ENCODE measurements at regions not wholly inside any gene's neighbourhood (a gene's known extent, or its start where the extent isn't known, plus 50 kb on each side); places are given as distances from the start of the nearest gene placed in this dataset.
A peak's percentile ranks its signal among the peaks of the same experiment; 100 is the strongest.
"Not testable (repeated sequence)": the region's sequence is repeated elsewhere in the genome, so short reads cannot be mapped to it uniquely, and the experiment has no call there.

DNA sequence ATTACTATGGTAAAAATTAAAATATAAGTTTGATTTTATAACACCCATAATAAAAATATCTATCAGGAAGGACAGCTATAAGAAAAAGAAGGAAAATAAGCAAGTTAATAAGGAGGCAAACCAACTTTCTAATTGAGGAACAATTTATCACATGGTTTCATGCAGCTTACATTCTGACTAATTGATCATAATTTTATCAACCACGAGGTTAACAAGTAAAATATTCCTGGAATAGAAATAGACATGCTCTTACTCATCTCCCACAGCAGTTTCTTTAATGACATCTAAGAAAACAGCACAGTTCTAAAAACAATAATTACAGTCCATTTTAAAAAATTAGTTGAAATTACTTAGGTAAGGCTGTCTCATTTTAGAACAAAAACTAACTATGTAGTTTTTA lies 130.8 kb upstream of the KRR1 start:
- DNase-seq (ENCODE audit: low spot score), result no peak

DNA sequence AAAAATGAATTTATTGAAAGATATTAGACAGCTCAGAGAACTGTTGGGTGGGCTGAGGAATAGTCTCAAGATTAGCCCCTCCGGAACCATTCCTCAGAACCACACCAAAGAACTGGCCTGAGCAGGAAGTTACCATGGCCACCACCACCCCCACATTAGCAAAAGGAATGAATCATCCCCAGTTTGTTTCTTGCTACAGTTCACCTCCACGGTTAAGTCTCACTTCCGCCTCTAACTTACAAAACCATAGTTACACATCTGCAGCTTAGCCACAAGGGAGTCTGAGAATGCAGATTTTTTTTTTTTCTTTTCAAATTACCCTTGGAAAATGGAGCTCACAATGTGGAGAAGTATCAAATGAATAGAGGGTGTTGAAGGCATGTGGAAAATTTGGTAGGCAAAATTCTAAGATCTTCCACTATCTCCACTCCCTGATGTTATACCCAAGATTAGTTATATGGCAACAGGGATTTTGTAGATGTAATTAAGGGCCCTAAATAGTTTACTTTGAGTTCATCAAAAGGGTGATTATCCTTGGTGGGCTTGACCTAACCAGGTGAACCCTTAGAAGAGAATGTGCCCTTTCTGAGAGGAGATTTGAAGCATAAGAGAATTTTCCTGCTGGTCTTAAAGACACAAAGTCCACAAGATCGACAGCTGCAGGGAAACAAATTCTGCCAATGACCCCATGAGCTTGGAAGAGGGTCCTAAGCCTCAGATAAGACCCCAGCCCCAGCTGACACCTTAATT lies 129.8 kb upstream of the KRR1 start:
- peak; percentile 48 for DNase-seq (ENCODE audit: low spot score)

DNA sequence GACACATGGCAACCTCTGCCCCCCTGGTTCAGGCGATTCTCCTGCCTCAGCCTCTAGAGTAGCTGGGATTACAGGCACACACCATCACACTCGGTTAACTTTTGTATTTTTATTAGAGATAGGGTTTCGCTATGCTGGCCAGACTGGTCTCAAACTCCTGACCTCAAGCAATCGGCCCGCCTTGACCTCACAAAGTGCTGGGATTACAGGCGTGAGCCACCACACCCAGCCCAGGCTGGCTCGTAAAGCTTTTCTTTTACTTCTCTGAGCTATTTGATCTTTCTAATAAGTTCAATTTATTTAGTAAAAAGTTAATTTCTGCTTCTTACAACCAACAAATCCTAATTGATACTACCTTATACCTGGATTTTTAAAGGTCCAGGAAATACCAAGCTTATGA lies 127.4 kb upstream of the KRR1 start:
- no peak for DNase-seq (ENCODE audit: low spot score)

DNA sequence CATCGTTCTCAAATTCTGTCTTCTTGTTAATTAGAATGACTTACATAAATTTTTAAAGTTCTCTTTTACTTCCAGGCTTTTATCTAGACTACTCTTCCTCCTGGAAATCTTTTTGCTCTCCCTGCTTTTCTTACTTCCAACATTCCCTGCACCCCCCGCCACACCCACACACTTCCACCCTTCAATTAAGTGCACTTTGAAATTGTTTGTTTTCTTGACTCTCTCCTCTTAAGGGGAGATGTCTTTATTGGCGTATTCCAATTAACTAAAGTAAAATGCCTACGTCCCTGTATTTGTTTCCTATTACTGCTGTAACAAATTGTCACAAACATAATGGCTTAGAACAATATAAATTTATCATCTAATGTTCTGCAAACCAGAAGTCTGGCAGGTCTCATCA lies 125.2 kb upstream of the KRR1 start:
- DNase-seq (ENCODE audit: low spot score), result no peak

DNA sequence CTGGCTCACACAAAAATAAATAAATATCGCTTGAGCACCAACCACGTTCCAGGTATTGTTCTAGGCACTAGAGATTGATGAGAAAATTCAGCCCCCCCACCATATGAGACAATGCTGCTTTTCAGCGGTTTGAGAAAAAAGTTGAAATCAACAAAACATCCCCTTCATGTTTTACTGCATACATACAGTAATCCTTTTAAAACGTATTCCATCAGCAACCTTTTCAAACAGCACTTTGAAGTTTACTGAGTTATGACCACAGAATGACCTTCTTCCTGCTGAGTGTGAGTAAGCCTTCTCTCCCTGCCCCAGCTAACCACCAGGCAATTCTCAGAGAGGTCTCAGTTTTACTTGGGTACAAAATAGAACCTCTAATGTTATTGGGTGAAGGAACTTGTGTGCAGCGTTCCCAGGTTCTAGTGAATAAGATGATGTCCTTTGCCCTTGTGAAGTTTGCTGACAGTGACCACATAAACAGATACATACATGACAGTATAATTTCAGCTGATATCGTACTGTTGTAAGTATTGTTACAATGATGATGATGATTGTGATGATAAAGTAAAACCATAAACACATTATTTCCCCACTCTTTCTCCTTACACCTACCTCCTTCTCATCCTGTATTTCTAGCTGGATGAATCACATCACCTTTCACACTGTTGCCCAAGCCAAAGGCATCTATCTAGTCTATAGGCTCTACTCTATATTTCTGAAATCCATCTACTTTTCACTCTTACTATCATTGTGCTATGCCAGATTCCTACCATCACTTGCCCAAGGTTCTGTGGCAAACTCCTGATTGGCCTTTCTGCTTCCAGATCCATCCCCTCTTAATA lies 124.4 kb upstream of the KRR1 start:
- DNase-seq (ENCODE audit: low spot score), result no peak

DNA sequence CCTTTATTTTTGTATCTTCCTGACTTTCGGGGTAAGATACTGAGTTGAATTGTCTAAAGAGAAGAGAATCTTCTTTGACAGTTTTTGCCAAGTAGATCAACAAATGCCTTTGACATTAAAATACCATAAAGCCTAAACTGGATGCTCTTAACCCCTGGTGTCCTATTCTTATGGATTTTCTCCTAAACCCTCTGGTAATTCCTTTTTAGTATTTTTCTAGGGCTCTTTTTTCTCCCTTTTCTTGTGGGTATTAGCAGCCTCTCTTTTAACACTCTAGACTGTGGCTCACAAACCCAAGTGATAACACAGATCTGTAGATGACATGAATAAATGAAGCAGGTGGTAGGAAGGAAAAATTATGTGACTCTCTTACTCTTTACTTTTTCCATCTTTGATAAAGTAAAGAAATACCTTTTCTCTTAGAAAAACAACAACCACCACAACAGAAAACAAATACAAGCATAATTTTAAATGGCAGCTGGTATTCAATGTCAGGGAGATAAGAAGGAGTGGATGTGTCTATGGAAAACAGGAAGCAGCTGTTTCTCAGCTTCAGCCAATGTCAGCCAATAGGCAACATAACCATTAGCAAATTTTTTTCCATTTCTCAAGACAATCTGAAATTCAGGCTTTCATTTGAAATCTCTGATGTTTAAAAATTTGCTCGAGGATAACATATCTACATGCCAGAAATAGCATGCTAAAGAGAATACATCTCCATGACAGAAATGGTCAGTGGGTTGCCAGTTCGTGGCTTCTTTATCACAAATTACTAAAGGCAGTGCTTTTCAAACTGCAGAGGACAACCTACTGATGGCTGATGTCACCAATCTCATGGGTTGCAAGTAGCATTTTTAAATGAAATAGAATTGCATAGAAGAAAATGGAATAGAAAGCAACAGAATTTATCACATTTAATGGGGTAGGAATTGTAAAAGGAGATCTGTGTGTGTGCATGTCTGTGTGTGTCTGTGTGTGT lies 123.1 kb upstream of the KRR1 start:
- no peak for DNase-seq (ENCODE audit: low spot score)

DNA sequence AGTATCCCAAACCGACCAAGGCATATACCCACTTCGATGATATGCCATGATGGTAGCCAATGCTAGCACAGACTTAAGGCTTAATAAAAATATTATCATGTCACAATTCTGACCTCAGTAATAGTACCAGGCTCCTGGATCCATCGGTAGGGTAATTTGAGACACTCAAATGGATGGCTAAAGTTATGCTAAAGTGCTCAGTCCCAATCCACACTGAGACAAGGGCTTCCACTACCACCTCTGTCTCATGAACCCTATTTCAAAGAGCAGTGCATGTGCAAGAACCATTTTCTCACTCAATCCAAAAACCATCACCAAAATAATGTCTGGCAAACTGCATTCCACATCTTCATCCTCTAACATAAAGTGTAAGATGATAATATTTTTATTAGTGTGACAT lies 122.4 kb upstream of the KRR1 start:
- DNase-seq (ENCODE audit: low spot score), result no peak

DNA sequence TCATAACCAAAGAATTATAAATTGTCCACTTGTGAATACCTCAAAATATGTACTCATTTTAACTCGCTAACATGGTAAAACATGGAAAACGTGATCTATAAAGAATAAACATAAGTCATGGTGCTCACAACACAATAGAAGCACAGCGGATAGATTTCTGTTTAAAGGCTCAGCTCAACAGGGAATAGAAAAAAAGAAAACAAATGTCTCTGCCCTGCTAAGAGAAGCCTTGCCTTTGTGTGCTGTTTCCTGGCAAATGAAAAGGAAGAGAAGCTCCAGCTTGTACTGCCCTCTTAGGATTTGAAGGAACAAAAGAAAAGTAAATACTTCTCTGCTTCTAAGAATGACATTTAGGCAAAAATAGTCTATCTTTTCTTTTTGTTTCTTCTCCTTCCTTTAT lies 121.0 kb upstream of the KRR1 start:
- no peak for DNase-seq (ENCODE audit: low spot score)

DNA sequence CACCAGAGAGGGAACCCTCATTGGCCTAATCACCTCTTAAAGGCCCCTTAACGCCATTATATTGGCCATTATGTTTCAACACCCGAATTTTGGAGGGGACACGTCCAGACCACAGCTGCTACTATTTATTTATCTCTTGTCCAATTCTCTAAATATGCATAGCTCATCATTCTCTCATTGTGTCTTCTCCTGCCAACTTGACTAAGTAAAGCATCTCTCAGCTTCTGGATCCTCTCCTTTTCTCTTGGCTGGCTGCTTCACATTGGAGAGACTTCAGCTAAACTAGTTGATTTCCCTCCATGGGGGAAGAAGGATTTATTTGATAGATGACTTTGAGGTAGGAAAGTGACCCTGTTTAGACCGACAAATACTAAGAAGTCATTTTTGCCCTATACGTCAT lies 120.4 kb upstream of the KRR1 start:
- no peak for DNase-seq (ENCODE audit: low spot score)

DNA sequence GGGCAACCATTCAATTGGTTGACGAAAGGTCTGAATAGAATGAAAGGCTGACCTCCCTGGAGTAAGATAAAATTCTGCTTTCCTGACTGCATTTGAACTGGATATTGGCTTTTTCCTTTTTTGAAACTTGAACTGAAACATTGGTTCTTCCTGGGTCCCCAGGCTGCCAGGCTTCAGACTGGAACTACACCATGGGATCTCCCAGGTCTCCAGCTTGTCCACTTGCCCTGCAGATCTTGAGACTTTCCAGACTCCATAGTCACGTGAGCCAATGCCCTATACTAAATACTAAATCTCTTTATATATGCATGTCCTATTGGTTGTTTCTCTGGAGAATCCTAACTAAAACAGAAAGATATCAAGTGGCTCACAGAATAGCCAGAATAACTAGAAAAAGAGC lies 118.7 kb upstream of the KRR1 start:
- no peak for DNase-seq (ENCODE audit: low spot score)

DNA sequence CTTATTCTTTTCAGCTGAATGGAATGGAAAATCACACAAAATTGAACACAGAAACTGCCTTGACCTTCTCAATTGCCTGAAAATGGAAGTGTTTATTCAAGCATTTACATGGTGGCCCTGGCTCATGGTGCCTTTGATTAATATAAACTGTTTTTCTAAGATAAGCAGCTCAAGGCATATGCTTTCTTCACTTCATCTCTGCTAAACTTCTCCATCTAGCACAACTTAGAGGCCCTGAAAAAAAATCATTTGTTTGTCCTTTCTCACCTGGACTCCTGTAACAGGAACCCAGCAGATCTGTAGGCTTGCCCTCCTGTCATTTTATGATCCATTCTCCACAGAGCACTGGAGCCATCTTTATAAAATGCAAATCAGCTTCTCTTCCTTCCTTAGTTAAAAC lies 117.5 kb upstream of the KRR1 start:
- no peak for DNase-seq (ENCODE audit: low spot score)

DNA sequence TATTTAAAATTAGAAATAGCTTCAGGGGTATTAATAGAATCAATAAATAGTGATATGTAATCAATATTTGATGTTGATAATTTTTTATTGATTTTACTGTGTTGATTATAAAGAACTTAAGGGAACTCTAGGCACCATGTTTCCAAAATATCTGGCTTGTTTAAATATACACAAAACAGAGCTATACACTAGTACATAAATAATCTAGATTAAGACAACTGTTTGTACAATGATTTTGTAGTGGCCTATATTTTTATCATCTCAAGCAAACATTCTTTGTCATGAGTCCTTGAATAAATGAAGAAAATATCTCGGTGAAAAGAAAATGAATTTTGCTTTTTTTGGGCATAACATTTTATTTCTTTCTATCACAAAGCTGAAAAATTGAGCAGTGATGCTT lies 117.1 kb upstream of the KRR1 start:
- DNase-seq (ENCODE audit: low spot score), result no peak

DNA sequence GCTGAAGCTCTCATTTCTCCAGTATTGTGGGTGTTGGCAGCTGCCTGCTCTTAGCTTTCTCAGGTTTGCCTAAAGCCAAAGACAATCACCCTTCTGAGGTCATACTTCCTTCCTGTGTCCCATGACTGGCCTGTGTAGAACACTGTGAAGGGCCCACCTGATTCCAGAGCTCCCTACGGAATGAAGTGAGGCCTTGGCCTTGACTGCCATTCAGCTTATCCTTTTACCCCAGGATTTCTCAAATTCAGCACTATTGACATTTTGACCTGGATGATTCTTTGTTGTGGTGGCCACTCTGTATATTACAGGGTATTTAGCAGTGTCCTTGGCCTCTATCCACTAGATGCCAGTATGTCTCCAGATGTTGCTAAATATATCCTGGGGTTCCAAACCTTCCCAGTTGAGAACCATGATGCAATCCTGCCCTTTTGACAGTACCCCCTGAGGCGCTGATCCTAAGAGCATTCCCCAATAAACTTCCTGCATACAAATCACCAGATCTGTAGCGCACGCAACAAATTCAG lies 112.3 kb upstream of the KRR1 start:
- DNase-seq (ENCODE audit: low spot score), result no peak

DNA sequence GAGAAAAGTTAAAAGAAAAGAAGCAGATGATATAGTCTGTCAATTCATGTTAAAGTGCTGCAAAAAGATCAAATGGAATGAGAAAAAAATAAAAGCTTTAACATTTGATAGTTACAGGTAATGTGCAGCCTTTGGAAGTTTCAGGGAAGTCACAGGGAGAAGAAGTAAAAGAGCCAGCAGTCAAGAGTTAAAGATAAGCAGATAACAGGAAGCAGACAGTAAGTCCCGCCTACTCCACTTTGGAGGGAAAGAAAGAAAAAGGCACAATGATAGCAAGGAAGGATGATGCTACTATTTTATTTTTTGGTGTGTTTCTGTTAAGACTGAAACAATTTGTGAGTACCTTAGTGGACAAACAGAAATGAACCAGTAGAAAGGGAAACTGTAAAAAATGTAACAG lies 111.1 kb upstream of the KRR1 start:
- DNase-seq (ENCODE audit: low spot score), result no peak

DNA sequence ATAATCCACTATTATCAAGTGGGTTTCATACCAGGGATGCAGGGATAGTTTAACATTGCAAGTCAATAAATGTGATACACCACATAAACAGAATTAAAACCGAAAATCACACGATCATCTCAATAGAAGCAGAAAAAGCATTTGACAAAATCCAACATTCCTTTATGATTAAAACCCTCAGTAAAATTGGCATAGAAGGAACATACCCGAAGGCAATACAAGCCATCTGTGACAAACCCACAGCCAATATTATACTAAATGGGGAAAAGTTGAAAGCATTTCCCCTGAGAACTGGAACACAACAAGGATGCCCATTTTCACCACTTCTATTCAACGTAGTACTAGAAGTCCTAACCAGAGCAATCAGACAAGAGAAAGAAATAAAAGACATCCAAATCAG lies 103.0 kb upstream of the KRR1 start:
- DNase-seq (ENCODE audit: low spot score), result not testable (repeated sequence)

DNA sequence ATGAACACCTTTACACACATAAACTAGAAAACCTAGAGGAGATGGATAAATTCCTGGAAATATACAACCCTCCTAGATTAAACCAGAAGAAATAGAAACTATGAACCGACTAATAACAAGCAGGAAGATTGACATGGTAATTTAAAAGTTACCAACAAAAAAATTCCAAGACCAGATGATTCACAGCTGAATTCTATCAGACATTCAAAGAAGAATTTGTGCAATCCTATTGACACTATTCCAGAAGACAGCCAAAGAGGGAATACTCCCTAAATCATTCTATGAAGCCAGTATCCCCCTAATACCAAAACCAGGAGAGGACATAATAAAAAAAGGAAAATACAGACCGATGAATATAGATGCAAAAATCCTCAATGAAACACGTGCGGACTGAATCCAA lies 102.6 kb upstream of the KRR1 start:
- DNase-seq (ENCODE audit: low spot score), result no peak

DNA sequence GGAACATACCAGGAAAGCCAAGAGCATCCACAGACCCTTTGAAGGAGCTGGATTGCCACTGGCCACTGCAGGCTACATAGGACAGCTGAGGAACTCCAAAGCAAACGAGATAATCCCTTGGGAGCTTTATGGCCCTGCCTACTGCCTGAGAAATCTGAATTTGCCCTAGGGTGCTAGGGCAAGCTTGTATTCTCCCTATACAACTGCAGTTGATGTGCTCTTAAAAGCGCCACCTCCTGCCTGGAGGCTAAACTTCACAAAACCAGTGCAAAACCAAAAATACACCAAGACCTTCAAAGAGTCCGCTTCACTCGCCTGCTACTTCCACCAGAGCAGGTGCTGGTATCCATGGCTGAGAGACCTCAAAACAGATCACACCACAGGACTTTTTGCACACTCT lies 99.6 kb upstream of the KRR1 start:
- no peak for DNase-seq (ENCODE audit: low spot score)

DNA sequence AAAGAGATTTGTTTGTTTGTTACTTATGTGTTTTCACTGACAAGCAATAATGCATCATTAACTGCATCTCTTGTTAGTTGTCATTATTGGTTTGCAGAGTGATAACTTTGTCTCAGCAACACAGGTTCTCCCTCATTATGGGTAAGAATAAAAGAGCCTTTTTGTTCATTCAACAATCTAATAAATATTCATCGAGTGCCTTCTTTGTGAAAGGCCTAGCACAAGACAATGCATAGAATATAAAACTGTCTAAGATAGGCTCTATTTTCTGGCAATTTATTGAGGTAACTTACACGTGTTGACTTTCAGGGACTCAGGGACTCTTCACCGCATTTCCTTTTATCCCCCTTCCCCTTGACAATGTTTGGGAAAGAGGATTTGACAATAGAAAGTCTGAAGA lies 95.5 kb upstream of the KRR1 start:
- DNase-seq (ENCODE audit: low spot score), result no peak

DNA sequence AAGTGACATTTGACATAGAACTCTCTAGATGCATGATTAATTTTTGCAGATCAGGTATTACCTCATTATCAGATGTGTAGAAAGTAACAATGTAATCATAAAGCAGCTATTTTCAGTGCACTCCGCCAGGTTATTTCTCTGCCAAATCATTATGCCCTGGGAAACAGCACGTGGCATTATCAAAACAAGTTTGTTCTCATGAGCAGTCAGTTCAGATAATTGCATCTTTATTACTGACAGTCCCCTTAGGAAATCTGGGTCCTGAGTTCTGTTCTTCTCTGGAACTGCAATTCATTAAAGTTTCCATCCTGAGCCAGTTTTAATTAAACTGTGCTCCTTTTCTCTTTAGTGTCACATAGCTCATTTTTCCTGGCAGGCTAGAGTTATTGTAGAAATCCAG lies 94.7 kb upstream of the KRR1 start:
- DNase-seq (ENCODE audit: low spot score), result no peak

DNA sequence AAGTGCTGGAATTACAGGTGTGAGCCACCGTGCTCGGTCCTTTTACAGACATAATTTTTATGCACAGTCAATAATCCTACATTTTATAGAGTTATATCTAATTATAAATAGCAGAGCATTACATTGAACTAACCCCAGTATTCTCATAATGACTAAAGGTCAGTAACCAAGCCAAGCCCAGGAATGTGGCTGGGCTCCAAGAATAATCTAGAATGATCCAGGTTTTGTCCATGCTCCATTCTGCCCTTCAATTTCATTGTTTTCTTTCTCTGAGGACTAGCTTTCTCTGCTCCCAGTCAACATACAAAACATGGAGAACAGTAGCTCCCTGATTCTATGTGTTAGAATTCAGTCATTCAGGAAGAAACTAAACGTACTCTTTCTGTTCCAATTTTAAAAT lies 92.1 kb upstream of the KRR1 start:
- DNase-seq (ENCODE audit: low spot score), result no peak

DNA sequence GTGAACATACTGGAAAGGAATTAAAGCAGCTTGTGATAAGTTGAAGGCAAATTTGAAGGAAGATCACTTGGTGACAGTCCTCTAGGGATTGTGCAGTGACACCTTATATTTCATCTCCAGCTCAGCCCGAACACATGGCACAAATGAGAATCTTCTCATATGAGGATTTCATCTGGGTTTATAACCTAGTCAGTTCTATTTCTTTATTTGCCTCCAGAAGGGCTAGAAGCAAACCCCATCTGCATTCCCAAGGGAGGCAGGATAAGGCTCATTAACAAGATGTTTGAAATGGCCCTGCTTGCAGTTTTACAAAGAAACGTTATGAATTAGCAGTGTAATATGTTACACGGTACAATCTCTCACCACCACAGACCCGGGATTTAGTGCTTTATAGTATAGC lies 90.7 kb upstream of the KRR1 start:
- DNase-seq (ENCODE audit: low spot score), result no peak

DNA sequence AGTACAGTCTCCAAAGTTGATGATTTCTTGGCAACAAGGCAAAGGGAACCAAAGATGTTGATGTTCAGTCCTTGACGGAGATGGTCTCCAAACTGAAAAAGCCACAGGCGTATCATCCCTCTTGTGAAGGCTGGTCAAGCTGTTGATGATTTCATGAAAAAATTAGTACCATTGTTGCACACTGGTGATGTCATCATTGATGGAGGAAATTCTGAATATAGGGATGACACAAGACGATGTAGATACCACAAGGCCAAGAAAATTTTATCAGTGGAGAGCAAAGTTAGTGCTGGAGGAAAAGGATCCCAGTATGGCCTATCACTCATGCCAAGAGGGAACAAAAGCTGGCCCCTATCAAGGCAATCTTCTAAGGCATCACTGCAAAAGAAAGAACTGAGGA lies 88.7 kb upstream of the KRR1 start:
- no peak for DNase-seq (ENCODE audit: low spot score)

Measured in CD4-positive, alpha-beta T cell treated with Interleukin-2 at 100 ng/mL for 4 hours (primary cell).